HG02943 (cell line): ENCODE measurements at regions not wholly inside any gene's neighbourhood (a gene's known extent, or its start where the extent isn't known, plus 50 kb on each side); places are given as distances from the start of the nearest gene placed in this dataset.

ENCODE experiments used
- ATAC-seq: cut with Tn5 transposase; IDR thresholded peaks from one replicate; pipeline ENCODE4 v1.9.1; 2021; ENCODE audit warnings: mild to moderate bottlenecking, low read depth, moderate library complexity; ENCODE audit not compliant: unreplicated experiment

DNA sequence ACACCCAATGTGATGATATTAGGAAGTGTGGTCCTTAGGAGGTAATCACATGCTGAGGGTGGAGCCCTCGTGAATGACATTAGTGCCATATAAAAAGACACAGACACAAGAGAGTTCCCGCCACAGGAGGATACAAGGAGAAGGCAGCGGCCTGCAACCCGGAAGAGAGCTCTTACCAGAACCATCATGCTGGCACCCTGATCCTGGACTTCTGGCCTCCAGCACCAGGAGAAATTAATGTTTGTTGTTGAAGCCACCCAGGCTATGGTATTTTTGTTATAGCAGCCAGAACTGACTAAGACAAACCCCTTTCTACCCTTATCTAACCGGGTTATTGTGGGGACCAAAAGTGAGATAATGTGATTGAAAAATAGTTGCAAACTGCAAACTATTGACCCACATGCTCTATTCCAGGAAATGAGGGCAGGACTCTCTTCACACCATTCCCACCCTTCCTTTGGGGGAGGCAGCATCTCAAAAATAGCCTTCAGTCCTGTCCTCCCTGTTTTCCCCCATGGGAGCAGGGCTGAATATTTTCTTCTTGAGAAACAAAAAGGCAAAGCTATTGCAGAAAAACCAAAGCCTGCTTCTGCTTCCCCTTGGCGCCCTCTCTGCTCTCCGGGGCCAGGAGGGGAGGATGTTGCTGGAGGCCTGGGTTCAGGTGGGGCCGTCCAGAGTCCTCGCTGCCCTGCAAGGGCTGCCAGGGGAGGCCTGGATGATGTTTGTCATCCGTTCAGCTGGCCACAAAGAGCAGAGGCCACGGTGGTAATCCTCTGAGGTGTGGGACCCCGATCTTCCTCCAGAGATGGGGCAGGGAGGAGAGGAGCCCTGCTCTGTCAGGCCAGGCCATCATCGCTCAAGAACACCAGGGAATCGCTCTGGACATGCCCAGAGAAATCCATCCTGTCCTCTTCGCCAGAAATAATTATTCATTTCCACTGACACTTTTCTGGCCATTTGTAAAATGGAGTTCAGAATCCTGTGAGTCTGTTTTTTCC is 73.8 kb upstream of the HAAO start:
- ATAC-seq = no peak

DNA sequence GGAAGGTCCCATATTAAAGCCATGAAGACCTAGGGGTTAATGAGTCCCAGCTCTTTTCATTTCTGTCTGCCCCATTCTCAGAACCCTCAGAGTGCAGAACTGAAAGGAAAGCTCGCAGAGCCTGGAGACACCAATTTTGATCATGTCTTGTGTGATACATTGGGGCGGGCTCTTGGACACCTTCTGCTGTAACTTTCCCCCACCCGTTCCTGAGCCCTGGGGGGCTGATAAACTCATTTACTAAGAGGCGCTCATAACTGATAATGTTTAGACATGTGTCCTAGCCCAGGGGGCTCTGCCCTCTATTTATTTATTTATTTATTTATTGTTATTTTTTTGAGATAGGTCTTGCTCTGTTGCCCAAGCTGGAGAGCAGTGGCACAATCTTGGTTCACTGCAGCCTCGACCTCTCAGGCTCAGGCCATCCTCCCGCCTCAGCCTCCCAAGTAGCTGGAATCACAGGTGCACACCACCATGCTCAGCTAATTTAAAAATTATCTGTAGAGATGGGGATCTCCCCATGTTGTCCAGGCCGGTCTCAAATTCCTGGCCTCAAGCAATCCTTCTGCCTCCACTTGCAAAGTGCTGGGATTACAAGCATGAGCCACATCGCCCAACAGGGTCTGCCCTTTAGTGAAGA is 72.4 kb upstream of the HAAO start:
- no peak for ATAC-seq

DNA sequence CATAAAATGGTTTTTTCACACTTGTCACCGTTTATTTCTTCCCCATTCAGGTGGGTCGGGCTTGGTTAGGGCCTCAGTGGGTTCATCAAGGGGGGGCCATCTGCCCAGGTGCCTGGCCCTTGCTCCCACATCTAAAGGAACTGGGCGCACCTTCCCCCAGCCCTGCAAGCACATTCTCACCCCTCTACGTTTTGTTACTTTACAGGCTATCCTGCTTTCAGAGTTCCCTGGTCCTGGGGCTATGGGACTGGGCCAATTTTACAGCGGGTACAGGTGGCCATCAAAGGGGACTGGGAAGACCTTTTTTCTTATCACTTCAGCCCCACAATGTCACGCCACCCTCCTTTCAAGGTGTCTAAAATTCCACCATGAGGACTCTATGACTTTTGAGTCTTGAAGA is 71.8 kb upstream of the HAAO start:
- no peak for ATAC-seq

DNA sequence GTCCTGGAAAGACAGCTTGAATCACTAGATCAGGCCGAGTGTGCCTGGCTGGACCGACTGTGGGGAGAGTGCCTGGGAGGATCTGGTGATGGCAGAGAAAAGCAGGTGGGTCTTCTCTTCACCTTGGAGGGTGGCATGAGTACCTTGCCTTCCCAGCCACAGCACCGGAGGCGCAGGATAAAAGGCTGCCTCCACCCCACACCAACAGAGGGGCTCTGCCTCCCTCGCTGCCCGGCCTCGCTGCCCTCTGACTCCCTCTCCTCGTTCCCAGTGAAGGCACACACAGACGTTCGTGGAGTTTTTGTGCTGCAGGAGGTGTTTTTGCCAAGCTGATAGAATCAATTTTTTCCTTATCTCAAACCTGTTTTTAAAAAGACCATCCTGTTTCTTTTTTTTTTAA is 71.4 kb upstream of the HAAO start:
- no peak for ATAC-seq

DNA sequence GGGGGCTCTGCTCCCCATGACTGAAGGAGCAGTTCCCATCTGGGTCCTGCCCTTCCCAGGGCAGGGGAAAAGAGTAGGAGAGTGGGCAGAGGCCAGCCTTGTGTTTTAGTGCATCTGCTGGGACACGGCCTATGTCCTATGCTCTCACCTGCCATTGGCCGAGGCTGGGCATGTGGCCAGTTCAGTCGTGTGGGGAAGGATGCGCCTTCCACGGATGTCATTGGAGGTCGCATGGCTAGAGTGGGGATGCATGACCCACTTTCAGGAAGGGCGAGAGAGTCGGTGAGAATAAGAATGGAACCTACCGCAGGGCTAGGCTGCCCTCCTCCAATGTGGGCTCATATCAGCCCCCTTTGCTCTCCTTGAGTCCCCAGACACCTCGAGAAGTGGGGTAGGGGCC is 70.9 kb upstream of the HAAO start:
- ATAC-seq = no peak

DNA sequence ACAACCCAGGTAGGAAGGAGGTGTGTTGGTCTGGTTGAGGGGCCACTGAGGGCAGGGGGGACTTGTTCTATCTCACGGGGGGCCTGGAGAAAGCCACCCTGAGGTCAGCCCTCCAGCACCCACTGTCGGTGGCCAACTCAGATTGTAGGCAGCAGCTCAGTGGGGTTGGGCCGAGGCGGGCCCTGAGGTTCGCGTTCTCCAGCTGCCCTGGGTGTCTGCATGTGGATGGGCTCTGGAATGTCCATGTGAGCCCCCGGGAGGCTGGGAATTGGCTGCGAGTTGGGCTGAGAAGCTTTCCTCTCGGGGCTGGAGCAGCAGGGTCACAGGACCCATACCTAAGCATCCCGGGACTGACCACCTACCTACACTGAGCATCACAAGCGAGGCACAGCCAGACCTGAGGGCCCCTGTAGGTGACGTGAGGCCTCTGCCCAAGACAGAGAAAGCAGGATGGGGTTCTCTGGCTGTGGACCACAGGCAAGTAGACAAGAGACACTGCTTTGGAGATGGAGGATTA is 70.3 kb upstream of the HAAO start:
- no peak for ATAC-seq

DNA sequence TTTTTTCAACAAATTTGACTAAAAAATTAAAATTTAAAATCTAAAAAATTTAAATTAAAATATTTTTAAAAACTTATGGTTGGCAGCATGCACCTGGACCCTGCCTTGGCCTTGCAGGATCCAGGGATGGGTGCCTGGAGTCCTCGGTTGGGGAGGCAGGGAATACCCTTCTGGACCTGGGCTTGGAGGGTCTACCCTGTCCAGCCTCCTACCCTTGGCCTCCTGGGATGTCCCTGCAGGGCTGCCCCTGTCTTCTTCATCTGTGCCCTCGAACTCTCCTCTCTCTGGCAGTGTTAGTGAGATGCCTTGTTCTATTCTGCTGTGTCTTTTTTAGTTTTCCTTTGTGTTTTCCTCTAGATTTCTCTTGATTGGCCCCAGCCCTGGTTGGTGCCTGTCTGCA is 68.9 kb upstream of the HAAO start:
- no peak for ATAC-seq

DNA sequence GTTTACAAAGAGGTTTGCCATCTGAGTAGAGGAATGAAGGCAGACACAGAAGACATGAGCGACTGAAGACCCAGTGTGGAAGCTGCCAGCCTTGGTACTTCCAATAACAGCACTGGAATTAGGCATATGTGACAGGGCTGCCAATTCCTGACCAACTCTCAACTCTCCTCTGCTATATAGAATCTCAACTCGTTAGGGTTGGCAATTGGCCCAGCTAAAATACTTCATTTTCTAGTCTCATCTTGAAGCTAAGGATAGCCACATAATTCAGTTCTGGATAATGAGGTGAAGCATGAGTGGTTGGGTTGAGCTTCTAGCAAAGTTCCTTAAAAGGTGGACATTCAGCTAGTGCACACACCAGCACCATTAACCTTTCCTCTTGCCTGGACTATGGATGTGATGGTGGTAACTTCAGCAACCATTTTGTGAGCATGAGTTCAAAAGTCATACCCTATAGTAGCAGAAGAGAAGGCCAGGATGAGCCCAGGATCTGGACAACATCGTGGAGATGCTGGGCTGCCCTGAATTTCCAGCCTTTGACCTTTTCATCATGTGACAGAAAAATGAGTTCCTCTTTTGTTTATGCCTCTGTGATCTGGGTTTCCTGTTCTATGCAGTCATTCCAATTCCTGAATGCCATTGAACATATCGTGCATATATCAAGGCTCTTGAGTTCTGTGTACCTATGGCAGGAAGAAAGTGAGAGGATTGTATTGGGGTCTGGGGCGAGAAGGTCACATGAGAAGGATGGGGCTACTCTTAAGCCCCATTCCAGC is 68.1 kb upstream of the HAAO start:
- no peak for ATAC-seq

DNA sequence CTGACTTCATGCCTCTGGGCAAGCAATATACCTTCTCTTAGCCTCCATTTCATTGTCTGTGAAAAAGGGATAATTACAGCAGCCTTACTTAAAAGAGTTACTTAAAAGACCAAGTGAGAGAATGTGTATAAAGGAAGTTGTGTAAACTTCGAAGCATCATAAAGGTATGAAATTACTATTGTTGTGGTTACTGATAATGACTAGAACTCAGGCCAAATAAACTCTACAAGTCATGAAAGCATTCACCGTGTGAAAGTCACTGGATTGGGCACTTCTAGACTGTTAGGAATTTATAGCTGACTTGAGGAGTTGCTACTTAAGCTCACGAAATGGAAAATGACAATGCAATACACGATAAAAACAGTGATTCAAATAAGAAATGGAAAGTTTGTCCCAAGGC is 67.4 kb upstream of the HAAO start:
- ATAC-seq = no peak

DNA sequence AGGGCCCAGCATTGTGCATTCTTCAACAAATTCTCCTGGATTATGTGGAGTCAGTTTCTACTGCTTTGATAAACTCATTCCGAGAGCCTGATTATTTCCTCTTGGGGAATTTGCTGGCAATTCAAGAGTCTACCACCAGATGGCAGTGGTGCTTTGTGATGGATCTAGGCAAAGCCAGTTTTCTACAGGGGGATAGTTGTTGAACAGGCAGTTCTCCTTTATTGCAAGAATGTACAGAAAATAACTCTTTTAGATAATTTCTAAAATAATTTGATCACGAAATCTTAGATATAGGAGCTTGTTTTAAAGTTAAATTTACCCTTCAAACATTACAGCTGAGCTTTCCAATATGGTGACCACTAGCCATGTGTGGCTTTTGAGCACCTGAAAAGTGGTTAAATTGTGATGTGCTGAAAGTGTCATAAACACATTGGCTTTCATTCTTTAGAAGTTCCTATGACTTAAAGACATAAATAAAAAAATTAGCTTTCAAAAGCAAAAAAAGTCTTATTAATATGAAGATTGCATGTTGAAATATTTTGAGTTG is 66.7 kb upstream of the HAAO start:
- no peak for ATAC-seq

DNA sequence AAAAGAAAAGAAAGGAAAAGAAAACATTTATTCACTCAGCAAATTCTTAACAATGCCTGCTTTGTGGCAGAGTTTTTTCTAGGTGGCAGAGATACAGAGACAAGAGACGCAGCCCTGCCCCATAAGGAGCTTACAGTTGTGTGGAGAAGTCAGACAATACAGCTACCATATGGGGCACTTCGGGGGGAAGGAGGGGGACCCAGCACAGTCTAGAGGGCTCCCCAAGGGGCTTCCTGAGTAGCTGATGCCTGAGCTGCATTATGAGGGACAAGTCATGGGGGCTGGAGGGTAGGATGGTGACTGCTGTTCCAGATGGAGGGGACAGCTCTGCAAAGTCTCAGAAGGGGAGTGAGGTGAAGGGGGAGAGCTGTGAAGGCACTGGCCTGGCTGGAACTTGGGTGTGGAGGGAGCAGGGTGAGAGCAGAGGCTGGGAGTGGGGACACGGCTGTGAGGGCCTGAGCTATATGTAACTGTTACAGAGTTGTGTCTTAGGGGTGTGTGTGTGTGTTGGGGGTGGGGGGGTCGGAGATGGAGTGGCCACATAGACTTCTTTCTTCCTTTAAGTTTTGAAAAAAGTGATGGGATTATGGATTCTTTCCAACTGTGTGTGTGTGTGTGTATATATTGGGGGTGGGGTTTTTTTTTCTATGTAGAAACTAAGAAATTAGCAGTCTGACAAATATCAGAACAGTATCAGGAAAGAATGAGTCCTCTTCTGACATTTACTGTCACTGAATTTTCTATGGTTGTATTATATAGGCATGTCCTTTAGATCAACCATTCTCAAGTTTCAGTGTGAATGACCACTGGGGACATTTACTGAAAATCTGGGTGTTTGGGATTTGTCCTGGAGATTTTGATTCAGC is 66.0 kb upstream of the HAAO start:
- ATAC-seq = no peak

DNA sequence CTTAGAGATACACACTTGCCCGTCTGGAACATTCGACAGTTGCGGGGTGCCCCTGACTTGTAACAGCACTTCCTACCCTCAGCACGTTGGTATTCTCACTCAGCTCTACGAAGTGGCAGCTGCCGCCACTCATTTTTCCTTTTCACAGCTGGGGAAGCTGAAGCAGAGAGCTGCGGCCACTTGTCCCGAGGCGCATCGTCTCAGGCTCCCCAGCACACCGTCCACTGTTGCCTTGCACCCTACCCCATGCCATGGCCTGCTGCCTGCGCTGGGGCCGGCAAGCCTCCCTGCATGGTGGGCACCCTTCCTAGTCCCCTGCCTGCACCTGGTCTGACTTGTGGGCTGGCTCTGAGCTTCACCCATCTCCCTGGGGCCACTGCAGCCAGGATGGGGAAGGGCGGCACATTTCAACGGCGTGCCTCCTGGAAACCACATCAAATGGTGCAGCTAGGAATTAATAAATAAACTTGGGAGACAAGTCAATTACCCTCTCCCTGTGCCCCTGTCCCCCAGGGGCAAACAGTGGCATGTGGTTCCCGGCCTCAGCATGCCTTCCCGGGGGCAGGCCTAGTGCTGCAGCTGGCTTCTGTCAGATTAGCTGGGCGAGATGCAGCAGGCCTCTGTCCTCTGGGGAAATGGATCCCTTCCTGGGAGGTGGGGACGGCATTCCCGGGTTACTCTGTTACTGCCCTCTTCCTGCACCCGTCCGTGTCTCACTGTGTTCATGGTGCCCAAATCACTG is 64.7 kb upstream of the HAAO start:
- no peak for ATAC-seq

DNA sequence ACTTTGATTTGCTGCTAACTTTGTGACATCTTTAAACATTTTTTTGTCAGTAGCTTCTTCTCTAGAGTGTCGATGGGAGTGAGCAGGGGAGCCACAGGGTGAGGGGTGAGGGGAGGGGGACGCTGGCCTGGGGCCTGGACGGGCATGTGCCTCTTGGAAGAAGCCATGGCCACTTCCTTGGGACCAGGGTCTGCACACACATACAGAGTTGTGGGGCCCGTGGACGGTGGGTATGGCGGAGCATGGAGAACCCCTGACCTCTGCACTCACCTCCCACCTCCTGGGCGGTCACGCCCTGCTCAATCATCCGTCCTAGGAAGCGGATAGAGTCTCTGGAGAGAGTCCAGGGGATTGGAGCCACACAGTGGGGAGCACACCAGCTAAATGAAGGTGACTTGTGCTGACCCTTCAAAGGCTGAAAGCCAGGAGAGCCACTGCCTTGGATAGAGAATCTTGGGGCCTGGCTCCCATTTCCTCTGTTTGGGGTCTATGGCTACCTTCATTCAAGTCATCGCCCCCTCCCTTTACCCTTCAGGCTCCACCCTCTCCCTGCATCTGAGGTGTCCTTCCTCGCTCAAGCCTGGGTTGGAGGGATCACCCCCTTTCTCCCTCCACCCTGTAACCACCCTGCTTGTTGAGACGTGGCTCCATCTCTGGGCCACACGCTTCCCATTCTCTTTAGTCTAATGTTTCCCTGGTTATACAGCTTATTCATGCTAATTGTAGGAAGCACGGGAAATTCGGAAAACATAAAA is 63.9 kb upstream of the HAAO start:
- ATAC-seq = no peak

DNA sequence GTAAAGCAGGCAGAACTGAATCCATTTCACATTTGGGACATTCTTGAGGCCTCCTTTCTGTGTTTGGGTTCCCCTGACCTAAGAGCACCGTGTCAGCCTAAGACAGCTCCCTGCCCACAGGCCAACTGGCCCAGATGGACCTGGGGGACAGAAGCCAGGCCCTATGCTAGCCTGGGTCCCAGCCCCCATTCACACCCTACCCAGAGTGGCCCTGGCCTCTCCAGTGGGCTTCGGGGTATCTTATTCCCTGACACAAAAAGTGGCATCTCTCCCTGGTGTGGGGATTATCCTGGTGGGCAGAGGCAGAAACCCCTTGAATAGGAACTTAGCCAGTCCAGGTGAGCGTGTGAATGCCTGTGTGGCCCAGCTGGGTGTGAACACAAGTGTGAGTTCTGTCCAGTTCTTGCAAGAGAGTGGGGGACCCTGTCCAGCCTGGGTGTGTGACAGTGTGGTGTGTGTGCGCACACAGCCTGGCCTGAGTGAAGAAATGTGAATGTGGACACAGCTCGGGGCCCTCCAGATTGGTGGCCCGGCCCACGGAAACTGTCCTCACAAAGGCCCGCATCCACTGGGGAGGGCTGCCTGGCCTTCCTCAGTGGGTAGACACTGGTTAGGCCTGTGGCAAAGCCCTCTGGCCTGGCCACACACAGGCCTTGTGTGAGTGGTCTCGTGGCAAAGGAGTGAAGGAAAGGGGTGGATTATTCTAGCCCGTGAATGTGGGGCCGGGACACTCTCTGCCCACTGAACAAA is 63.0 kb upstream of the HAAO start:
- no peak for ATAC-seq

DNA sequence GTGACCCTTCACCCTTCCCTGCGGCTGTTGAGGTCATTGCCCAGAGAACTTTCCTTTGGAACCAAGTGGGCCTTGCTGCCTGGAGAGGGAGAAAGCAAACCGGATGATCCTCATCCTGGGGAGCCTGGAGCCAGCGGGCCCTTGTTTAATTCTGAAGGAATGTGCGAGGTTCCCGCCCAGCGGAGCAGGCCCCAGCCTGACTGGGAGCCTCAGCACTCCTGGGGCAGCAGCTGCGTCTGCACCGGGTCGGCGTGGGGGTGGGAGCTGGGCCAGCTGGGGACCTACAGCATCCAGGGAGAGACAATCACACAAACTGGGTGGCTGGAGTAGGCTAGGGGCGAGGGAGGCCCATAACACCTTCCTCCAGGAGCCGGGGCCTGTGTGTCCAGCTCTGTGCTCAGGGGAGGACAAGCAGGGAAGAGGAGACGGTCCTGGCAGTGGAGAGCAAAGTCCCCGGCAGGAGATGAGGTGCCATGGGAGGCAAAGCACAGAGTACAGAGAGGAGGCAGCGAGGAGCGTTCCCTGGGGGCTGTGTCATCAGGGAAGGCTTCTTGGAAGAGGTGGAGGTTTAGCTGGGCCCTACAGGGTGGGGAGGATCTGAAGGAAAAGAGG is 61.9 kb upstream of the HAAO start:
- no peak for ATAC-seq

DNA sequence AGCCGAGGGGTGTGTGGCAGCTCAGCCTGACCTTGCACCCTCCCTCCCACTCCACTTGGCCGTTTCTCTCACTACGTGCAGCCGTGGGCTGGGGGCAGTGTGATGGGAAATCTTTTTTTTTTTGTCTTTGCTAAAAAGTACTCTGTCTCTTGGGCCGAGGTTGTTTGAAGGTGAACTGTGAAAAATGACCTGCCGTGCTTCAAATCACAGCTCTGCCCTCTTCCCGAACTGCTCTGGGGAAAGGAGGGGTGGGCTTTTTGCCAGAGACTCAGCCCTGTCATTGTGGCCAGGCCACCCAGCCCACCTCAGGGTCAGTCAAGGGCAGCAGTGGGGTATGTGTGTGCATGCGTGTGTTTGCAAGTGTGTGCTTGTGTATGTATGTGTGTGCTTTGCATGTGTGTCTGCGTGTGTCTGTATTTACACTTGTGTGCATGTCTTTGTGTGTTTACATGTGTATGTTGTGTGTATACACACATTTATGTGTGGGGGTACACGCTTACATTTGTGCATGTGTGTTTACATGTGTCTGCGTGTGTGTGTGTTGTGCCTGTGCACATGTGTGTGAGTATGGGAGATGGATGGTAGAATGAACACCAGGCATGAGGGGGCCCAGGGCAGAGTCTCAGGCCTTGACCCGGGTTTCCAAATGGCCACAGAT is 61.3 kb upstream of the HAAO start:
- no peak for ATAC-seq

DNA sequence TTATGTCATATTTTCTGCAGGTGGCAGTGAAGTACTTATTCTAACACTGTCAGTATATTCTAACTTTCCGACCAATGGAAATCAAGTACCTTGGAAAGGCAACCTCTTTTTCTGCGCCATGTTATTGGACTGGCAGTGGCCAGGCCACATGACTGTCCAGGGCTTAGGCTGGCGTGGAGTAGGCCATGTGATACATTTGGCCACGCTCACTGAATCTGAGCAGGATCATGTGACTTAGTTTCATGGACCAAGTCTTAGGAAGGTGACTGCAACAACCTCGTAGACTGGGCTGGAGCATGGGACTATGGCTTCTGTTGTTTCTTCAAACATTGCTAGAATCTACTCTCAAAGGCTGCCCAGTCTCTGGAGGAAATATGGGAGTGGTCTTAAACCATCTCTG is 60.4 kb upstream of the HAAO start:
- no peak for ATAC-seq
